Omental fat pad (tissue), 3 donors: ENCODE measurements at regions not wholly inside any gene's neighbourhood (a gene's known extent, or its start where the extent isn't known, plus 50 kb on each side); places are given as distances from the start of the nearest gene placed in this dataset.
A peak's percentile ranks its signal among the peaks of the same experiment; 100 is the strongest.

ENCODE experiments used
- ATAC-seq: fragments of 150-250 bp; one replicate; pipeline ENCODE4 v1.9.1; 2016; ENCODE audit warnings: mild to moderate bottlenecking, moderate library complexity; ENCODE audit not compliant: low FRiP score
- DNase-seq: peaks from one replicate; pipeline ENCODE4 v3.0.0-alpha.2; 2019; ENCODE audit warnings: low spot score
- TF ChIP-seq, protein P1 (sequence below), 3 donors: fragments of 450-650 bp; IDR thresholded peaks; one replicate each; pipeline ENCODE4 v1.5.1; 2016 to 2017; ENCODE audit warnings: antibody characterized with exemption in 3 of 3, mild to moderate bottlenecking in 3 of 3, moderate library complexity in 2 of 3

DNA sequence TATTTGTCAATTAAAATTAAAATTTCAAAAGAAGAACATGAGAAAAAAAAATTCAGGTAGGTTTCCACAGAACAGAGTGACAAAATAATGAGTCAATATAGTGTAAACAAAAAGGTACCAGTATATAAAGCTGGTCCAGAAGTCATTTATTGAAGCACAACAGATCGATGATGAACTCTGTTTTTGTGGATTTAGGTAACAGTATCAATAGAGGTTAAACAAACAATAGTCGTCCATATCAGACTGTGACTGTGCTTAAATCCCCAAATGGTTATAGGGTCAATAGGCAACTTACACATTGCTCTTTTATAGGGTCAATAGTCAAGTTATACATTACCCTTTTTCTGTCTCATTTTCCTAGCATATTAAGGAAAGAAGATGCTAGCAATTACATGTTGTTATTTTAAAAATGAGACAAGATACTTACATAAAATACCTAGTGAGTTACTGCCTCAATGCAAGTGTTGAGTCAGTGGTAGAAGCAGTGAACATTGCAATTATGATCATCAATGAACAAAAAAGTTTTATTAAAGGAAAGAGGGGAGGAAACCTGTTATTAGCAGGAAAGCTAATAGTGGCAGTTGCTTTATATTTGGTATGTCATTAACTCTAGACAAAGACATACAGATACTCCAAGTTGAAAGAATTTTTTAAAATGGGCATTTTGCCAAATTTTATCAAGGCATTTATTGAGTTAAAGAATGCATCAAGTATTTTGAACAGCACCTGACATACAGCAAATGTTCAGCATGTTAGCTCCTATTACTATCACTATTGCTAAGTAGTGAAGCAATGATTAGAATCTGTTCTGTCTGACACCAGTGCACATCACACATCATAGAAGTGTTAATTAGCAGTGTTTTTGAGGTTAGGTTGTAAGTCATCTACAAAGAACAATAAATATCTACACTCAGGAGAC, 102.9 kb downstream of the CCER1 start:
- DNase-seq (no peak), ATAC-seq (no peak)
- TF ChIP-seq, protein P1, sequence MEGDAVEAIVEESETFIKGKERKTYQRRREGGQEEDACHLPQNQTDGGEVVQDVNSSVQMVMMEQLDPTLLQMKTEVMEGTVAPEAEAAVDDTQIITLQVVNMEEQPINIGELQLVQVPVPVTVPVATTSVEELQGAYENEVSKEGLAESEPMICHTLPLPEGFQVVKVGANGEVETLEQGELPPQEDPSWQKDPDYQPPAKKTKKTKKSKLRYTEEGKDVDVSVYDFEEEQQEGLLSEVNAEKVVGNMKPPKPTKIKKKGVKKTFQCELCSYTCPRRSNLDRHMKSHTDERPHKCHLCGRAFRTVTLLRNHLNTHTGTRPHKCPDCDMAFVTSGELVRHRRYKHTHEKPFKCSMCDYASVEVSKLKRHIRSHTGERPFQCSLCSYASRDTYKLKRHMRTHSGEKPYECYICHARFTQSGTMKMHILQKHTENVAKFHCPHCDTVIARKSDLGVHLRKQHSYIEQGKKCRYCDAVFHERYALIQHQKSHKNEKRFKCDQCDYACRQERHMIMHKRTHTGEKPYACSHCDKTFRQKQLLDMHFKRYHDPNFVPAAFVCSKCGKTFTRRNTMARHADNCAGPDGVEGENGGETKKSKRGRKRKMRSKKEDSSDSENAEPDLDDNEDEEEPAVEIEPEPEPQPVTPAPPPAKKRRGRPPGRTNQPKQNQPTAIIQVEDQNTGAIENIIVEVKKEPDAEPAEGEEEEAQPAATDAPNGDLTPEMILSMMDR (IDR thresholded peaks at IDR 0.05): no peak

DNA sequence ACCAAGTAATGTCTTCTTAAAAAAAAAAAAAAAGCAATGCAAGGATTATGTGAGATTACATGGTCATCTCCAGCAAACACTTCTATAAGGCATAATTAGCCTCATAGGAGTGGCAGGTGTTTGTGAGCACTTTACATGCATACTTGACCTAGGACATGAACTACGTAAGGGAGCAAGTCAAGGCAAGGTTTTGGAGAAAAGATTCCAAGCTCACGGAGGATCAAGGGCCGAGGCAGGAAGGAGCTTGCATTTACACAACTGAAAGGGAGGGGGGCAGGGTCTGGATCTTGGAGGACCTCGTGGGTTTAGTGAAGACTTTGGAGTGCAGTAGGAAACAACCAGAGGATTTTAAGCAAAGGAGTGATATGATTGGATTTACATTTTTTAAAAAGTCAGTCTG, 112.5 kb downstream of the CCER1 start:
- no peak for DNase-seq
- TF ChIP-seq, protein P1 (IDR thresholded peaks at IDR 0.05): no peak
- ATAC-seq: no peak

DNA sequence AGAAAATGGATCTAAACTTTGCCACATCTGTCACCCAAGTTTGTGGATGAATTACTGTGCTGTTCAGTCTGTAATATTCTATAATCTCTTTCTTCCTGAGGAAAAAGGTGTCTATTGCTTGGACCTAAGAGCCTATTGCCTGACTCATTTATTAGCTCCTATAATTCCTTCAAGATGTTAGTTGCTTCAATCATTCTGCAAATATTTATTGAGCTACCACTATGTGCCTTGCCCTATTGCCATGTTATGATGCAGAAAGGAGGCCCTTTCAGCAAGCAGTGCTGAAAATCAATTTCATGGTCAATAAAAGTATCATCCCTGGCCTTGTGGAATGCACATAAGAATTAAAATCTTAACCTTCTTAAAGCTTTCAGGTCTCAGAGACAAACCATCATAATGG, 113.6 kb downstream of the CCER1 start:
- DNase-seq (no peak), ATAC-seq (no peak)
- TF ChIP-seq, protein P1 (IDR thresholded peaks at IDR 0.05): no peak

DNA sequence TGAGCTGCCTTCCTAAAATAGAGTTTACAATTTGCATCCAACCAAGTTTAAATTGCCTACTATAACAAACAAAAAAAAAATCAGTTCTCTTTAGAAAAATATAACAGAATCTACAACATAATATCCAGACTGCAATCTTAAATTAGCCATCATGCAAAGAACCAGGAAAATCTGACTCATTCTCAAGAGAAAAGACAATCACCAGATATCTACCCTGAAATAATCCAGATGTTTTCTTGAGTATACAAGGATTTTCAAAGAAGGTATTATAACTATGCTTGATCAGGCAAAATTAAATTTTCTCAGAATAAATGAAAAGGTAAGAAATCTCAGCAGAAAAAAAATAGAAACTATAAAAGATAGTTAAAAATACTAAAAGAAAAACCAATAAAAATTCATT, 115.6 kb downstream of the CCER1 start:
- no peak for ATAC-seq
- TF ChIP-seq, protein P1 (IDR thresholded peaks at IDR 0.05): no peak
- no peak for DNase-seq

DNA sequence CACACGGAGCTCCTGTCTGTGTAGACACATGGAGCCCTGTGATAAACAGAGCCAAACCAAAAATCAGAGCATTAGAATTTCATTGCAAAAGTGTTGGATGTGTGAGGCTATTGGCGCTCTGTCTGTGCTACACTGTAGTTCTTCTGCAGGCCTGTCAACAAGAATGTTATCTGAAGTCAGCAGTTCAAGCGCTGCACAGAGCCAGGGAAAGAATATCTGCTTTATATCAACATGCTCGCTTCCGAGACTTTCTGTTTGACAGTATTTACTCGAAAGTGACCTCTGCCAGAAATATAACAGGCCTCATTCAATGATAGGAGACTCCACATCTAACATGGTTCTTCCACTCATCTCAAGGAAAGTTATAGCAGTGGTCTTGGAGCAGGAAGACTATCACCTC, 118.3 kb downstream of the CCER1 start:
- ATAC-seq: peak; percentile 54
- DNase-seq: no peak
- TF ChIP-seq, protein P1 (IDR thresholded peaks at IDR 0.05): no peak

DNA sequence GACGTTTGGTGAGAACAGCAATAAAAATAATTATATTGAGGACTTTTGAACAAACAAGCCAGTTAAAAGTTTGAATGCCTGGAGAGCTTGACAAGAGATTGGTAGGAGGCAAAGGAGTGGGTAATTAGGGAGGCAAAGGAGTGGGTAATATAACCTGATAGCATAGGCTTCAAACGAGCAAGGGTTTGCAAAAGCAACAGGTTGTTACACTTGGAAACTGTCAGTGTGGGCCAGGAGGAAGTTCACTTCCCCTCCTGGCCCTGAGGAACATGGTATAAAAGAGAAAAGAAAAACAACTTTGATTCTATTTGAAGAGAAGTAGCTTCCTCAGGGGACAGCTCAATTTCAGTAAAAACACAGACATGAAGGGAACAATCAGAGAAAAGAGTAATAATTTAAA, 121.7 kb downstream of the CCER1 start:
- ATAC-seq (no peak), DNase-seq (no peak)
- TF ChIP-seq, protein P1 (IDR thresholded peaks at IDR 0.05): no peak

DNA sequence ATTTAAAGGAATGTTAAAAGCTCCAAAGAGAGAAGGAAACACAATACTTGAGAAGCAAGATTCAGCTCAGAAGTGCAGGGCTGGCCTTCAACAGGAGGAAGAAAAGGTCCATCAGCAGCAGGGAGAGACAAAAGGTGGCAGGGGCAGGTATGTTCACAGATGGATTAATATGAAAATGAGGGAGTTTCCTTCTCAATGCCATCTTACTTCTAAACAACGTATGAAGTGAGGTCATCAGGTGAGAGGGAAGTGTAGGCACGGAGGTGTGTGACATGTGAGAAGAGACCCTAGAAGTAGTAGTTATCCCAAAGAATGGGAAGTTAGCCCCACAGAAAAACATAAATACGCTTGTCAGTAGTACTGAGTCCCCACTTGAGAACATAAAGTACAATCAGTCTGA, 122.5 kb downstream of the CCER1 start:
- DNase-seq (no peak), ATAC-seq (no peak)
- TF ChIP-seq, protein P1 (IDR thresholded peaks at IDR 0.05): no peak
